HCT116 (cell line): ENCODE measurements at regions not wholly inside any gene's neighbourhood (a gene's known extent, or its start where the extent isn't known, plus 50 kb on each side); places are given as distances from the start of the nearest gene placed in this dataset.

Experiments
- ATAC-seq: fragments of 200-7000 bp; cut with Tn5 transposase; 2 replicates; pipeline ENCODE4 v1.9.1; 2020; ENCODE audit warnings: mild to moderate bottlenecking, moderate library complexity
- BruUV-seq: library from RNA; stranded (reverse); fragments of 400-500 nt; replicated peaks from 2 replicates; lab custom pipeline; 2021; lab: Mats Ljungman, UMichigan
- CTCF ChIA-PET: fragments of 300-600 bp; sonication (Branson Sonifier 250); formaldehyde crosslinking; loops from one replicate; lab custom pipeline; 2021; ENCODE audit warnings: antibody characterized with exemption; lab: Charles Lee
- POLR2A ChIA-PET: fragments of 300-600, 350-600 bp; sonication (Branson Sonifier 250); formaldehyde crosslinking; loops from one replicate; lab custom pipeline; 2021; ENCODE audit warnings: antibody characterized with exemption; lab: Charles Lee
- RAD21 ChIA-PET, 2 experiments: fragments of 300-600 bp; sonication (Branson Sonifier 250); formaldehyde crosslinking; loops; one replicate each; lab custom pipeline; 2023; ENCODE audit warnings: low total read pairs in 2 of 2; ENCODE audit not compliant: uncharacterized antibody in 2 of 2, unreplicated experiment in 2 of 2, low non-redundant PET in 1 of 2; lab: Charles Lee
- DNase-seq: peaks from one replicate; pipeline ENCODE4 v3.0.0-alpha.2; 2010; ENCODE audit warnings: low read depth, low spot score
- H2AFZ ChIP-seq: fragments of 200-600 bp; shearing (Covaris generic), sonication (generic); 2 replicates; pipeline ENCODE4 v1.6.1; 2017; ENCODE audit warnings: low read depth, mixed run types, mixed read lengths, antibody characterized with exemption, low read length; ENCODE audit not compliant: poor library complexity, severe bottlenecking
- H3K27ac ChIP-seq: 2 replicates; pipeline ENCODE4 v1.5.1; 2012; ENCODE audit warnings: low read depth, low read length
- H3K27me3 ChIP-seq: fragments of 200-600 bp; sonication (generic); 2 replicates; pipeline ENCODE4 v1.6.1; 2016; ENCODE audit warnings: mixed run types, low read length, mixed read lengths; ENCODE audit not compliant: insufficient read depth
- H3K36me3 ChIP-seq, 2 experiments: fragments of 200-500 bp in 1 of 2; fragments of 200-600 bp in 1 of 2; sonication (Bioruptor generic) in 1 of 2; sonication (generic) in 1 of 2; 2 replicates each; pipeline versions ENCODE4 v1.5.1 to v1.6.1; 2014 to 2016; ENCODE audit warnings: low read length in 2 of 2, inconsistent platforms in 1 of 2, mixed read lengths in 1 of 2, mixed run types in 1 of 2; ENCODE audit not compliant: insufficient read depth in 2 of 2, control insufficient read depth in 1 of 2
- H3K4me1 ChIP-seq, 2 experiments: fragments of 200-600 bp in 1 of 2; sonication (generic) in 1 of 2; 2 replicates each; pipeline versions ENCODE4 v1.5.1 to v1.6.1; 2012 to 2017; ENCODE audit warnings: low read length in 2 of 2, inconsistent platforms in 1 of 2, mild to moderate bottlenecking in 1 of 2, mixed read lengths in 1 of 2, mixed run types in 1 of 2, moderate library complexity in 1 of 2; ENCODE audit not compliant: insufficient read depth in 2 of 2, control insufficient read depth in 1 of 2
- H3K4me2 ChIP-seq: fragments of 200-600 bp; sonication (generic); 2 replicates; pipeline ENCODE4 v1.6.1; 2017; ENCODE audit warnings: mixed run types, low read length, mixed read lengths
- H3K4me3 ChIP-seq, 2 experiments: fragments of 200-600 bp in 1 of 2; sonication (generic) in 1 of 2; replicated peaks in 1 of 2; 2 replicates each; pipeline ENCODE4 v1.5.1; 2011 to 2016; ENCODE audit warnings: low read length in 2 of 2, control low read depth in 1 of 2, low read depth in 1 of 2, mild to moderate bottlenecking in 1 of 2, mixed read lengths in 1 of 2, mixed run types in 1 of 2
- H3K79me2 ChIP-seq: fragments of 200-600 bp; sonication (generic); 2 replicates; pipeline ENCODE4 v1.6.1; 2017; ENCODE audit warnings: mild to moderate bottlenecking, mixed run types, low read length, moderate library complexity, mixed read lengths; ENCODE audit not compliant: insufficient read depth
- H3K9ac ChIP-seq: fragments of 200-600 bp; sonication (generic); 2 replicates; pipeline ENCODE4 v1.6.1; 2016; ENCODE audit warnings: low read length, mixed read lengths
- H3K9me2 ChIP-seq: fragments of 200-600 bp; sonication (generic), shearing (Covaris generic); 2 replicates; pipeline ENCODE4 v1.6.1; 2017; ENCODE audit warnings: mixed run types, mild to moderate bottlenecking, moderate library complexity; ENCODE audit not compliant: insufficient read depth
- H3K9me3 ChIP-seq, 2 experiments: fragments of 200-500 bp in 1 of 2; fragments of 200-600 bp in 1 of 2; sonication (Bioruptor generic) in 1 of 2; sonication (generic) in 1 of 2; 2 replicates each; pipeline ENCODE4 v1.6.1; 2014 to 2017; ENCODE audit warnings: low read length in 2 of 2, mixed read lengths in 2 of 2, inconsistent platforms in 1 of 2, low read depth in 1 of 2, mild to moderate bottlenecking in 1 of 2, mixed run types in 1 of 2, moderate library complexity in 1 of 2; ENCODE audit not compliant: control insufficient read depth in 1 of 2, insufficient read depth in 1 of 2
- H4K20me1 ChIP-seq: fragments of 200-600 bp; sonication (generic), shearing (Covaris generic); 2 replicates; pipeline ENCODE4 v1.6.1; 2017; ENCODE audit warnings: mixed run types, mild to moderate bottlenecking, moderate library complexity; ENCODE audit not compliant: insufficient read depth
- ATF3 ChIP-seq: IDR thresholded peaks from 2 replicates; pipeline ENCODE4 v1.6.1; 2012
- CBX3 ChIP-seq: IDR thresholded peaks from 2 replicates; pipeline ENCODE4 v1.6.1; 2012; ENCODE audit warnings: low read depth
- CEBPB ChIP-seq: IDR thresholded peaks from 2 replicates; pipeline ENCODE4 v1.6.1; 2012; ENCODE audit warnings: low read depth
- EGR1 ChIP-seq: IDR thresholded peaks from 2 replicates; pipeline ENCODE4 v1.6.1; 2012; ENCODE audit warnings: low read depth
- ELF1 ChIP-seq: IDR thresholded peaks from 2 replicates; pipeline ENCODE4 v1.6.1; 2012; ENCODE audit warnings: low read depth, borderline replicate concordance
- EZH2 ChIP-seq: fragments of 200-600 bp; sonication (generic); IDR thresholded peaks from 2 replicates; pipeline ENCODE4 v1.6.1; 2017; ENCODE audit warnings: antibody characterized with exemption, mixed run types
- EZH2phosphoT487 ChIP-seq: fragments of 200-600 bp; IDR thresholded peaks from 2 replicates; pipeline ENCODE4 v1.6.1; 2018; ENCODE audit warnings: antibody characterized with exemption, borderline replicate concordance
- FOSL1 ChIP-seq: IDR thresholded peaks from 2 replicates; pipeline ENCODE4 v1.6.1; 2012; ENCODE audit warnings: low read depth
- JUND ChIP-seq: IDR thresholded peaks from 2 replicates; pipeline ENCODE4 v1.6.1; 2012
- POLR2A ChIP-seq: IDR thresholded peaks from 2 replicates; pipeline ENCODE4 v1.7.0; 2011; ENCODE audit warnings: borderline replicate concordance; ENCODE audit not compliant: insufficient read depth, insufficient read length; ENCODE audit errors: extremely low read depth
- POLR2AphosphoS5 ChIP-seq: IDR thresholded peaks from 2 replicates; pipeline ENCODE4 v1.6.1; 2011; ENCODE audit warnings: mild to moderate bottlenecking, low read depth, low read length, moderate library complexity
- RAD21 ChIP-seq: IDR thresholded peaks from 2 replicates; pipeline ENCODE4 v1.6.1; 2012; ENCODE audit warnings: low read depth, mild to moderate bottlenecking
- REST ChIP-seq: IDR thresholded peaks from 2 replicates; pipeline ENCODE4 v1.6.1; 2012; ENCODE audit warnings: low read depth
- SP1 ChIP-seq: IDR thresholded peaks from 2 replicates; pipeline ENCODE4 v1.6.1; 2012; ENCODE audit warnings: low read depth
- YY1 ChIP-seq: IDR thresholded peaks from 2 replicates; pipeline ENCODE4 v1.6.1; 2011; ENCODE audit warnings: low read length, low read depth, moderate library complexity, mild to moderate bottlenecking; ENCODE audit not compliant: insufficient replicate concordance; ENCODE audit errors: extremely low read depth
- ZFX ChIP-seq: fragments of 450-650 bp; IDR thresholded peaks from 2 replicates; pipeline ENCODE4 v1.6.1; 2017
- ZNF274 ChIP-seq: fragments of 200-500 bp; sonication (Bioruptor generic); IDR thresholded peaks from 2 replicates; pipeline ENCODE4 v1.6.1; 2014; ENCODE audit warnings: mild to moderate bottlenecking, low read depth, low read length, inconsistent platforms
- intact Hi-C: fragments of 100-400 bp; cut with micrococcal nuclease; formaldehyde crosslinking; loops from 2 replicates; pipeline ENCODE4 v1.10.0; 2022
- TF ChIP-seq, protein P1 (sequence below): IDR thresholded peaks from 2 replicates; pipeline ENCODE4 v1.6.1; 2011; ENCODE audit warnings: mild to moderate bottlenecking, low read length, moderate library complexity; ENCODE audit not compliant: insufficient replicate concordance; ENCODE audit errors: extremely low read depth
- TF ChIP-seq, protein P2 (sequence below): IDR thresholded peaks from 2 replicates; pipeline ENCODE4 v1.6.1; 2012

GRCh38 chr16:54519161-54519695, 232.6 kb upstream of the IRX3 start:
- Histone ChIP-seq H2AFZ (no peak overlapping the region), H3K4me2 (no peak overlapping the region), H3K4me1 (no peaks in the 10 kb centered on the region), H3K36me3 (no peaks in the 10 kb centered on the region), H3K9me3 (no peaks in the 10 kb centered on the region), H3K4me3 (no peak overlapping the region), H3K27ac (no peak overlapping the region), H3K79me2 (no peaks in the 10 kb centered on the region)
- POLR2A ChIA-PET: no interaction called here
- CTCF ChIA-PET: no interaction called here
- ATAC-seq: no peak
- RAD21 ChIA-PET: no interaction called here
- TF ChIP-seq, protein P1, sequence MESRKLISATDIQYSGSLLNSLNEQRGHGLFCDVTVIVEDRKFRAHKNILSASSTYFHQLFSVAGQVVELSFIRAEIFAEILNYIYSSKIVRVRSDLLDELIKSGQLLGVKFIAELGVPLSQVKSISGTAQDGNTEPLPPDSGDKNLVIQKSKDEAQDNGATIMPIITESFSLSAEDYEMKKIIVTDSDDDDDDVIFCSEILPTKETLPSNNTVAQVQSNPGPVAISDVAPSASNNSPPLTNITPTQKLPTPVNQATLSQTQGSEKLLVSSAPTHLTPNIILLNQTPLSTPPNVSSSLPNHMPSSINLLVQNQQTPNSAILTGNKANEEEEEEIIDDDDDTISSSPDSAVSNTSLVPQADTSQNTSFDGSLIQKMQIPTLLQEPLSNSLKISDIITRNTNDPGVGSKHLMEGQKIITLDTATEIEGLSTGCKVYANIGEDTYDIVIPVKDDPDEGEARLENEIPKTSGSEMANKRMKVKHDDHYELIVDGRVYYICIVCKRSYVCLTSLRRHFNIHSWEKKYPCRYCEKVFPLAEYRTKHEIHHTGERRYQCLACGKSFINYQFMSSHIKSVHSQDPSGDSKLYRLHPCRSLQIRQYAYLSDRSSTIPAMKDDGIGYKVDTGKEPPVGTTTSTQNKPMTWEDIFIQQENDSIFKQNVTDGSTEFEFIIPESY: no peak
- TF ChIP-seq POLR2A (no peak), CEBPB (no peak), EZH2phosphoT487 (no peak), ELF1 (no peak), POLR2AphosphoS5 (no peak), ZFX (no peak), YY1 (no peak), SP1 (no peak), ATF3 (no peak), CBX3 (no peak), JUND (no peak), REST (no peak), FOSL1 (no peak), RAD21 (no peak), EZH2 (no peak), EGR1 (no peak), ZNF274 (no peak)
- TF ChIP-seq, protein P2, sequence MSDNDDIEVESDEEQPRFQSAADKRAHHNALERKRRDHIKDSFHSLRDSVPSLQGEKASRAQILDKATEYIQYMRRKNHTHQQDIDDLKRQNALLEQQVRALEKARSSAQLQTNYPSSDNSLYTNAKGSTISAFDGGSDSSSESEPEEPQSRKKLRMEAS: no peak
- TF ChIP-seq, all 23 proteins: peak for 0
- BruUV-seq: no TSS peak
- DNase-seq: no peak
- H3K9me2 ChIP-seq: no peaks in the 10 kb centered on the region
- H3K9ac ChIP-seq: no peak overlapping the region
- intact Hi-C loops: no loop called here
- H4K20me1 ChIP-seq: no peaks in the 10 kb centered on the region
- H3K27me3 ChIP-seq: peaks cover 16% of the 10 kb centered on the region
